ENCODE measurements at regions not wholly inside any gene's neighbourhood (a gene's known extent, or its start where the extent isn't known, plus 50 kb on each side); places are given as distances from the start of the nearest gene placed in this dataset.

- TF ChIP-seq CTCF (IDR thresholded peaks at IDR 0.05; ENCODE audit: low read depth, low read length) (no peak), EZH2phosphoT487 (IDR thresholded peaks at IDR 0.05; ENCODE audit: low read depth) (no peak)
- no peaks in the 10 kb centered on the region for H3K27me3 ChIP-seq (ENCODE audit: low read depth, low read length)
These were observed 1041.7 kb downstream of the AGBL1 start for GRCh38 chr15:87121336-87121735.

GRCh38 chr15:87120555-87120954, 1040.9 kb downstream of the AGBL1 start:
- Histone ChIP-seq H3K4me1 (ENCODE audit: low read length) (no peaks in the 10 kb centered on the region), H3K9ac (ENCODE audit: low read length) (no peak overlapping the region), H2AFZ (ENCODE audit: low read depth, low read length) (no peak overlapping the region), H4K20me1 (ENCODE audit: insufficient read depth, low read length) (no peaks in the 10 kb centered on the region), H3K27ac (ENCODE audit: low read length) (no peak overlapping the region), H3K79me2 (ENCODE audit: low read length) (no peaks in the 10 kb centered on the region), H3K4me2 (ENCODE audit: low read length) (no peak overlapping the region), H3K27me3 (ENCODE audit: low read depth, low read length) (no peaks in the 10 kb centered on the region), H3K4me3 (ENCODE audit: low read length) (no peak overlapping the region), H3K36me3 (replicated peaks; ENCODE audit: low read depth, low read length) (no peaks in the 10 kb centered on the region), H3K9me3 (ENCODE audit: insufficient read depth, low read length) (no peaks in the 10 kb centered on the region)
- TF ChIP-seq CTCF (IDR thresholded peaks at IDR 0.05; ENCODE audit: low read depth, low read length) (no peak), EZH2phosphoT487 (IDR thresholded peaks at IDR 0.05; ENCODE audit: low read depth) (no peak)

More at GRCh38 chr15:87121336-87121735, 1041.7 kb downstream of the AGBL1 start:
- no peak overlapping the region for H3K4me2 ChIP-seq (ENCODE audit: low read length)
- no peaks in the 10 kb centered on the region for H3K79me2 ChIP-seq (ENCODE audit: low read length)
- no peak overlapping the region for H3K27ac ChIP-seq (ENCODE audit: low read length)
- H3K36me3 ChIP-seq (replicated peaks; ENCODE audit: low read depth, low read length) = no peaks in the 10 kb centered on the region
- no peak overlapping the region for H3K4me3 ChIP-seq (ENCODE audit: low read length)
- no peaks in the 10 kb centered on the region for H4K20me1 ChIP-seq (ENCODE audit: insufficient read depth, low read length)
- no peak overlapping the region for H2AFZ ChIP-seq (ENCODE audit: low read depth, low read length)
- H3K4me1 ChIP-seq (ENCODE audit: low read length) = no peaks in the 10 kb centered on the region
- H3K9ac ChIP-seq (ENCODE audit: low read length) = no peak overlapping the region
- no peaks in the 10 kb centered on the region for H3K9me3 ChIP-seq (ENCODE audit: insufficient read depth, low read length)

- Histone ChIP-seq H3K9me3 (ENCODE audit: insufficient read depth, low read length) (no peaks in the 10 kb centered on the region), H3K79me2 (ENCODE audit: low read length) (no peaks in the 10 kb centered on the region), H3K4me1 (ENCODE audit: low read length) (no peaks in the 10 kb centered on the region), H2AFZ (ENCODE audit: low read depth, low read length) (no peak overlapping the region), H3K36me3 (replicated peaks; ENCODE audit: low read depth, low read length) (no peaks in the 10 kb centered on the region), H3K27ac (ENCODE audit: low read length) (no peak overlapping the region), H3K4me2 (ENCODE audit: low read length) (no peak overlapping the region), H4K20me1 (ENCODE audit: insufficient read depth, low read length) (no peaks in the 10 kb centered on the region), H3K4me3 (ENCODE audit: low read length) (no peak overlapping the region), H3K27me3 (ENCODE audit: low read depth, low read length) (no peaks in the 10 kb centered on the region), H3K9ac (ENCODE audit: low read length) (no peak overlapping the region)
- TF ChIP-seq CTCF (IDR thresholded peaks at IDR 0.05; ENCODE audit: low read depth, low read length) (no peak), EZH2phosphoT487 (IDR thresholded peaks at IDR 0.05; ENCODE audit: low read depth) (no peak)
These were observed 1039.2 kb downstream of the AGBL1 start for GRCh38 chr15:87118846-87119245.

GRCh38 chr15:87118435-87118834, 1038.8 kb downstream of the AGBL1 start:
- Histone ChIP-seq H4K20me1 (ENCODE audit: insufficient read depth, low read length) (no peaks in the 10 kb centered on the region), H3K27me3 (ENCODE audit: low read depth, low read length) (no peaks in the 10 kb centered on the region), H3K27ac (ENCODE audit: low read length) (no peak overlapping the region), H3K4me2 (ENCODE audit: low read length) (no peak overlapping the region), H3K4me1 (ENCODE audit: low read length) (no peaks in the 10 kb centered on the region), H2AFZ (ENCODE audit: low read depth, low read length) (no peak overlapping the region), H3K79me2 (ENCODE audit: low read length) (no peaks in the 10 kb centered on the region), H3K4me3 (ENCODE audit: low read length) (no peak overlapping the region), H3K9me3 (ENCODE audit: insufficient read depth, low read length) (no peaks in the 10 kb centered on the region), H3K36me3 (replicated peaks; ENCODE audit: low read depth, low read length) (no peaks in the 10 kb centered on the region), H3K9ac (ENCODE audit: low read length) (no peak overlapping the region)
- no peak for TF ChIP-seq CTCF (IDR thresholded peaks at IDR 0.05; ENCODE audit: low read depth, low read length)
- no peak for TF ChIP-seq EZH2phosphoT487 (IDR thresholded peaks at IDR 0.05; ENCODE audit: low read depth)
